ENCODE measurements at regions not wholly inside any gene's neighbourhood (a gene's known extent, or its start where the extent isn't known, plus 50 kb on each side); places are given as distances from the start of the nearest gene placed in this dataset.

GRCh38 chr2:129377078-129377469, 602.4 kb upstream of the RAB6C start:
- Histone ChIP-seq H3K79me2 (no peaks in the 10 kb centered on the region), H4K20me1 (ENCODE audit: insufficient read depth, poor library complexity, severe bottlenecking) (no peaks in the 10 kb centered on the region), H2AFZ (no peak overlapping the region), H3K4me3 (no peak overlapping the region), H3K4me2 (no peak overlapping the region), H3K27me3 (no peaks in the 10 kb centered on the region), H3K36me3 (replicated peaks; ENCODE audit: insufficient read depth, low read depth) (no peaks in the 10 kb centered on the region), H3K4me1 (ENCODE audit: insufficient read depth) (peaks cover 6% of the 10 kb centered on the region), H3K9me3 (ENCODE audit: low read depth) (no peaks in the 10 kb centered on the region), H3K27ac (no peak overlapping the region), H3K9me2 (replicated peaks; ENCODE audit: insufficient read depth) (no peaks in the 10 kb centered on the region)
- WGBS (ENCODE audit: low lambda C conversion rate, missing lambda C conversion rate), result 88% methylated on average over 4 of the region's 4 CpGs
- no peak for DNase-seq (ENCODE audit: low spot score)
- no peak for TF ChIP-seq EZH2 (IDR thresholded peaks at IDR 0.05; ENCODE audit: borderline replicate concordance)

GRCh38 chr2:129378186-129378585, 601.3 kb upstream of the RAB6C start:
- no peak overlapping the region for H3K4me2 ChIP-seq
- DNase-seq (ENCODE audit: low spot score), result no peak
- H3K4me3 ChIP-seq, result no peak overlapping the region
- no peak overlapping the region for H3K27ac ChIP-seq
- TF ChIP-seq CTCF (IDR thresholded peaks at IDR 0.05; ENCODE audit: poor library complexity), result no peak
- TF ChIP-seq EZH2phosphoT487 (IDR thresholded peaks at IDR 0.05; ENCODE audit: low read depth, severe bottlenecking, unreplicated experiment), result no peak
- no peak for TF ChIP-seq EZH2 (IDR thresholded peaks at IDR 0.05; ENCODE audit: borderline replicate concordance)
- no peaks in the 10 kb centered on the region for H3K79me2 ChIP-seq
- no peaks in the 10 kb centered on the region for H3K9me2 ChIP-seq (replicated peaks; ENCODE audit: insufficient read depth)
- H4K20me1 ChIP-seq (ENCODE audit: insufficient read depth, poor library complexity, severe bottlenecking), result no peaks in the 10 kb centered on the region
- no peaks in the 10 kb centered on the region for H3K36me3 ChIP-seq (replicated peaks; ENCODE audit: insufficient read depth, low read depth)
- no peaks in the 10 kb centered on the region for H3K4me1 ChIP-seq (ENCODE audit: insufficient read depth)
- H3K9me3 ChIP-seq (ENCODE audit: low read depth), result no peaks in the 10 kb centered on the region
- H3K27me3 ChIP-seq, result no peaks in the 10 kb centered on the region
- no peak overlapping the region for H2AFZ ChIP-seq
- WGBS (ENCODE audit: low lambda C conversion rate, missing lambda C conversion rate), result 91% methylated on average over 10 of the region's 10 CpGs

GRCh38 chr2:129379411-129379810, 600.1 kb upstream of the RAB6C start:
- no peaks in the 10 kb centered on the region for H3K27me3 ChIP-seq
- 85% methylated on average over 3 of the region's 3 CpGs for WGBS (ENCODE audit: low lambda C conversion rate, missing lambda C conversion rate)
- no peaks in the 10 kb centered on the region for H4K20me1 ChIP-seq (ENCODE audit: insufficient read depth, poor library complexity, severe bottlenecking)
- no peak overlapping the region for H3K27ac ChIP-seq
- no peaks in the 10 kb centered on the region for H3K4me1 ChIP-seq (ENCODE audit: insufficient read depth)
- no peaks in the 10 kb centered on the region for H3K36me3 ChIP-seq (replicated peaks; ENCODE audit: insufficient read depth, low read depth)
- DNase-seq (ENCODE audit: low spot score), result no peak
- no peaks in the 10 kb centered on the region for H3K9me2 ChIP-seq (replicated peaks; ENCODE audit: insufficient read depth)
- no peaks in the 10 kb centered on the region for H3K9me3 ChIP-seq (ENCODE audit: low read depth)
- H3K79me2 ChIP-seq, result no peaks in the 10 kb centered on the region
- H3K4me2 ChIP-seq, result no peak overlapping the region
- TF ChIP-seq CTCF (IDR thresholded peaks at IDR 0.05; ENCODE audit: poor library complexity), result no peak
- TF ChIP-seq EZH2phosphoT487 (IDR thresholded peaks at IDR 0.05; ENCODE audit: low read depth, severe bottlenecking, unreplicated experiment), result no peak
- H3K4me3 ChIP-seq, result no peak overlapping the region
- no peak overlapping the region for H2AFZ ChIP-seq

- H3K36me3 ChIP-seq (replicated peaks; ENCODE audit: insufficient read depth, low read depth), result no peaks in the 10 kb centered on the region
- no peak overlapping the region for H3K27ac ChIP-seq
- H4K20me1 ChIP-seq (ENCODE audit: insufficient read depth, poor library complexity, severe bottlenecking), result no peaks in the 10 kb centered on the region
- no peak overlapping the region for H3K4me2 ChIP-seq
- no peaks in the 10 kb centered on the region for H3K79me2 ChIP-seq
- no peak overlapping the region for H3K4me3 ChIP-seq
- H3K27me3 ChIP-seq, result no peaks in the 10 kb centered on the region
- TF ChIP-seq EZH2 (IDR thresholded peaks at IDR 0.05; ENCODE audit: borderline replicate concordance), result no peak
- no peak for TF ChIP-seq CTCF (IDR thresholded peaks at IDR 0.05; ENCODE audit: poor library complexity)
- no peak for TF ChIP-seq EZH2phosphoT487 (IDR thresholded peaks at IDR 0.05; ENCODE audit: low read depth, severe bottlenecking, unreplicated experiment)
- no peaks in the 10 kb centered on the region for H3K9me2 ChIP-seq (replicated peaks; ENCODE audit: insufficient read depth)
- H2AFZ ChIP-seq, result no peak overlapping the region
- no peaks in the 10 kb centered on the region for H3K4me1 ChIP-seq (ENCODE audit: insufficient read depth)
- no peak for DNase-seq (ENCODE audit: low spot score)
- H3K9me3 ChIP-seq (ENCODE audit: low read depth), result no peaks in the 10 kb centered on the region
These were observed 597.7 kb upstream of the RAB6C start for GRCh38 chr2:129381789-129382188.
